HG03066 (cell line): ENCODE measurements at regions not wholly inside any gene's neighbourhood (a gene's known extent, or its start where the extent isn't known, plus 50 kb on each side); places are given as distances from the start of the nearest gene placed in this dataset.

ENCODE experiments used
- ATAC-seq: cut with Tn5 transposase; IDR thresholded peaks from one replicate; pipeline ENCODE4 v1.9.1; 2021; ENCODE audit warnings: low read depth; ENCODE audit not compliant: unreplicated experiment

- no peak for ATAC-seq
Observed at GRCh38 chr1:38724160-38725131, 135.1 kb downstream of the RRAGC start.

GRCh38 chr1:38721816-38722215 lies 137.8 kb downstream of the RRAGC start:
- ATAC-seq = no peak

DNA sequence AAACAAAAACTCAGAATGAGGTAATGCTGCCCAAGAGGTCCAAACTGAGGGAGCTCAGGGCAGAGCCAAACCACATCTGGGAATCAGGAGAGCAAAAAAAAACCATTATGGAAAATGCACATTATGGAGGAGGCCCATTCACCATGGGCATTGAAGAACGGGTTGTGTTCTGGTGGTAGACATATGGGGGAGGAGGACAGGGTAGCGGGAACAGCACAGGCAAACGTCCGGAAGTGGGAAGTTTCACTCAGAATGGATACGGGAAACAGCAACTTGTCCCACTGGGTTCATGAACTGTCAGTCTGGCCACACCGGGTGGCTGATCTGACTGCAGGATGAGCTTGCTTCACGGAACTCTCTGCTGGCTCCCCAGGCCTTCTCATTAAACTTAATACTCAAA lies 139.7 kb downstream of the RRAGC start:
- ATAC-seq = no peak

DNA sequence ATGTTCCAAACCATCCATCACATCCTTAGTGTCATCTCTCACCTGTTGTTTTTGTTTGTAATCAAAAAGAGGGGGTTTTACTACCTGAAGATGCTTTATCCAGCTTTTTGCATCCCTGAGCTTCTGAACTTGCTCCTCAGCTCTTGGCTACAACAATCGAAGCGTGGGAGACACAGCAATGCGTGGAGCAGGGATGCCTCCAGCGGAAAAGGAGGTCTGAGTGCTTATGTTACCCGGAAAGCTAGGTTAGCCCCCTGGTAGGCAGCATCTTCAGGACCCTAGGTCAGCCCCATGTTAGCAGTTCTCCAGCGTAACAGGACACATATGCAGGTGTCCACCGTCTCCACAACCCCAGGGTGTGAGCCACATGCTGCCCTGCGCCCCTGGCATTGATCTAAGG lies 141.5 kb downstream of the RRAGC start:
- no peak for ATAC-seq

DNA sequence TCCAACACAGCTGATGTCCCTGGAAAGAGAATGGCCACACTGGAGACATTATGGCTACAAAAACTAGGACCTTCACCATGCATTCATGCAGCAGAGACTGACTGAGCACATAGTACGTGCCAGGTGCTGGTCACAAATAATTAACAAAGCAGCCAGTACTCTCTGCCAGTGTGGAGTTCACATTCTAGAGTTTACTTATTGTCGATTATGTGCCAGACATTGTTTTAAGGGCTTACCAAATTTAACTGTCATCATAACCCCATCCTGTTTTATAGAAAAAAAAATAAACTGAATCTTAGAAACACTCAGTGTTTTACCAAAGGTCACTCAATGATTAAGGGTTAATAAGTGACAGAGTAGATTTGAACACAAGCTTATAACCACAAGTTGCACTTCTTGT lies 143.3 kb downstream of the RRAGC start:
- ATAC-seq = no peak

GRCh38 chr1:38715415-38715814 lies 144.2 kb downstream of the RRAGC start:
- no peak for ATAC-seq

GRCh38 chr1:38712046-38712445 lies 147.5 kb downstream of the RRAGC start:
- ATAC-seq = no peak

DNA sequence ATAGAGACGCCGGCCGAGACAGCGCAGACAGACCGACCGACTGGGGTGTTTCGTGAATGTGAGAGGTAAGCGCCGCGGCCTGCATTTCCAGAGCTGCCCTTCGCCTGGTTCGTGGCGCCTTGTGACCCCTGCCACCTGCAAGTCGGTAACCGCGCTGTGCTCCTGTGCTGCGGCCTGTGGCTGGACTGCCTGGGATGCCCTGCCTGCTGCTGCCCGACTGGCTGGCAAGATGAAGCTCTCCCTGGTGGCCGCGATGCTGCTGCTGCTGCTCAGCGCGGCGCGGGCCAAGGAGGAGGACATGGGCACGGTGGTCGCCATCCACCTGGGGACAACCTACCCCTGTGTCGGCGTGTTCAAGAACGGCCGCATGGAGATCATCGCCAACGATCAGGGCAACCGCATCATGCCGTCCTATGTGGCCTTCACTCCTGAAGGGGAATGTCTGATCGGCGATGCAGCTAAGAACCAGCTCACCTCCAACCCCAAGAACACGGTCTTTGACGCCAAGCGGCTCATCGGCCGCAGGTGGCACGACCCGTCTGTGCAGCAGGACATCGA lies 150.8 kb downstream of the RRAGC start:
- no peak for ATAC-seq

- ATAC-seq = no peak
Observed at GRCh38 chr1:38701088-38701487, 158.5 kb downstream of the RRAGC start.

DNA sequence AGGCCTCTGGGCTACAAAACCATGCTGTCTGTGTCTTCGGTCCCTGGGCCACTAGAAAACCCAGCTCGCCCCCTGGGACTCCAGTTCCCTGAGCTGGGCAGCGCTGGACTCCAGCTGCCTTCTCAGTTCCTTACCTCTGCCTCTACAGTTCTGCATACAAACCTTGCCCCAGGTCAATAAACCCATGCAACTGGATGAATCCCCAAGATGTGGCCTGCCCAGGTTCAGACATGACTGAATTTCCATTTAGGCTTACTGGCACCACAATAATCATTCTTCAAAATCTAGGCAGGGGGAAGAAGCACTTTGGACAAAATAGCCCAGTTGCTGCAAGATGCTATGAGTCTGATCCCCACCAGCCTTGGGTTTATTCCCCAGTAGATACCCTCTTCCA lies 159.5 kb downstream of the RRAGC start:
- no peak for ATAC-seq

- no peak for ATAC-seq
Observed at GRCh38 chr1:38699330-38700076, 160.1 kb downstream of the RRAGC start.

DNA sequence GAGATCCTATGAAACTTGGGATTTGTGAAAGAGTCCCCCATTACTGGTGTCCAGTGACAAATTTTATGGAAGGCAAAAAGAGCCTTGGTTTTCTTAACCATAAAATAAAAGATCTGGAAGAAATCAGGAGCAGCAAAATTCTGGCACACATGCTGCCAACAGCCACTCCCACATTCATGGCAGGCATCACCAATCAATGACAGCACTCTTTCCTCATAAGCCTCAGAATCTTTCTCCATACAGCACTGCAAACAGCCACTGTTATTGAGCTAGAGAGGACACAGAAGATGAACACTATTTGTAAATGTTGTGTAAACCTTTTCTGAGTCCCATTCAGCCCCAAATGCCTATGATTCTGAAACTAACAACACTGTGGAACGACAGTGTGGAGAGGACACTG lies 162.2 kb downstream of the RRAGC start:
- no peak for ATAC-seq

DNA sequence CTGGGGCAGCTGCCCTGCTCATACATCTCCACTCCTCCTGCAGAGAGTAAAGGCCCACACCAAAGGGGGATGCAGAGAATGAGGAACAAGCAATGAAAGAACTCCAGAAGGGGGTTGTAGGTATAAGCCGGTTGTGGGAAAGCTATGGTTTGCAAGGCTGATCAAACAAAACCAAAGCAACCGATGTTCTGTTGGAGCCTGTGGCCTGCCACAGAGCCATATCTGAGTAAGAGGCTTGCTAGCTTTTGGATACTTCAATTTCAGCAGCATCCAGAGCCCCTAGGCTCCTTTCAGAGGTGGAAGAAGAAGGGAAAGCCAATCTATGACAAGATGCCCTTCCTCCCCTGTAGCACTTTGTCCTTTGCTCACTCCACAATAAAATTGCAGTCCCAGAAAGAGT lies 163.2 kb downstream of the RRAGC start:
- no peak for ATAC-seq

GRCh38 chr1:38693759-38694158 lies 165.8 kb downstream of the RRAGC start:
- ATAC-seq = no peak

DNA sequence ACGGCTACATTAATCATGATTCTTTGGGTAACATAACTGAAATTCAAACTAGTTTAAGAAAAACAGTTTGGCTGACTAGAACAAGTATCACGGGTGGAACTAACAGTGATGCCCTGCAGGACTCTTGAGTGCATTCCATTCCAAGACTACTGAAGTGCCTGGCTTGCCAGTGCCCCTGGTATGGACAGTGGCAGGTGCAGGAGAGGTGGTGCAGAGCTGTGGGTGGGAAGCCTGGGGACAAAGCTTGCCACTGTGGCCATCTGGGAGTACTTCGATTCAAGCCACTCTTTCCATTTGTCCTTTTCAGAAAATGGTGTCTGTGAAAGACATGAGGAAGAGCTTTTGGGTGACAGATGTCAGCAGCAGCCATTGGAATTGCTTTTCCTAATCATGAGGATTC lies 166.5 kb downstream of the RRAGC start:
- no peak for ATAC-seq

- no peak for ATAC-seq
Observed at GRCh38 chr1:38690790-38691449, 168.7 kb downstream of the RRAGC start.

DNA sequence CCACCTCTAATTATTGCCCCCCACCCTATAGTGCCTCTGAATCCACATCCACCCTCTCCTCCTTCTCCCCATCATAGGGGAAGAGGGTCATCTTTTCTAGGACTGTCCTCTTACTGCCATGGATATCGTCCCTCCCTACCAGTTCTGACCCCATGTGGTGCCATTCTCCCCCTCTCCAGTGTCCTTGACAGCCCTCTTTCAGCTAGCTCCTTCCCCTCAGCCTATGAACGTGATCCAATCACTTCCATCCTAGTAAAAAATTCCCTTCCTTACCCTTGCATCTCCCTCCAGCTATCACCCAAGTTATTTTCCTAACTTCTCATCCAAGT lies 172.7 kb downstream of the RRAGC start:
- no peak for ATAC-seq

DNA sequence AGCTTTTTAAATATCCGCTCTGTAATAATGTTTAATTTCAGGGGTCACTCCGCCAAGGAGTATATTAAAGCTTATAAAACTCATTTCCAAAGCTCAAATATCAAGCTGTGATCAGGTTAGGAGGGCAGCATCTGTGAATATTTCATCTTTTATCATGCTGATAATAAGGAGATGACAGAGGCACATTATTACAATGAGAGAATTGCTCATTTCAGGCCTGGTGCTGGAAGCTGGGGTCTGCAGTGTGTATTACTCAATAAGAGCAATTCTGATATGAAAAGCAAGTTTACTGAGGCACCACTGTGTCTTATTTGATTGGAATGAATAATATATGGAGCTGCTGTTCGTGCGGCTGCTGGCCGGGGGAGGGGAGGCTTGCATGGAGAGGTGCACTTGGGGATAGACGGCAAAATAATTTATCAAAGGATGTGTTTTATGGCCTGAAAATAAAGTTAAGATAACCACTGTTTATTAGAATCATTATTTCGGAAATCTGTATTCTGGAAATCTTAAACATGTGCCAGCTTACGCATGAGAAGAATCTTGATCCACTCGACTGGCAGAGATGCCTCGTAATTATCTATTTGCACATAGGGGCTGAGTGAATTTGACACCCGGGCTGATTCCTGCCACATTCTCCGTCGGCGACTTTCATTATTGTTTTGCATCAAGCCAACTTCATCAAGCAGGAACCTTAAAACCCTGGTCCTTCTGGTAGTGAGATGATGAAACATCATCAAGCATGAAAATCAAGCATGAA lies 173.2 kb downstream of the RRAGC start:
- no peak for ATAC-seq

- ATAC-seq = no peak
Observed at GRCh38 chr1:38685388-38685787, 174.2 kb downstream of the RRAGC start.

GRCh38 chr1:38680801-38681510 lies 178.6 kb downstream of the RRAGC start:
- ATAC-seq = no peak
